Activated CD4-positive, alpha-beta memory T cell treated with anti-CD3 and anti-CD28 coated beads, Interleukin-2, amount 10 ng/mL, durations not matched to agents 7 days and 5 days (primary cell): ENCODE measurements at regions not wholly inside any gene's neighbourhood (a gene's known extent, or its start where the extent isn't known, plus 50 kb on each side); places are given as distances from the start of the nearest gene placed in this dataset.
"Not testable (repeated sequence)": the region's sequence is repeated elsewhere in the genome, so short reads cannot be mapped to it uniquely, and the experiment has no call there.

Source experiments
- CTCF ChIA-PET: fragments of 350-600 bp; sonication (Branson Sonifier 250); formaldehyde crosslinking; loops from one replicate; lab custom pipeline; 2021; ENCODE audit warnings: antibody characterized with exemption, inconsistent platforms; lab: Charles Lee
- POLR2A ChIA-PET: fragments of 350-600 bp; sonication (Branson Sonifier 250); formaldehyde crosslinking; loops from one replicate; lab custom pipeline; 2021; ENCODE audit warnings: antibody characterized with exemption; lab: Charles Lee
- DNase-seq: peaks from one replicate; pipeline ENCODE4 v3.0.0-alpha.2; 2020
- H3K27ac Mint-ChIP-seq: one replicate; pipeline ENCODE4 v1.8.0; 2021; ENCODE audit warnings: mild to moderate bottlenecking, mixed read lengths
- H3K27me3 Mint-ChIP-seq: one replicate; pipeline ENCODE4 v1.8.0; 2021; ENCODE audit warnings: mixed read lengths
- H3K36me3 Mint-ChIP-seq: one replicate; pipeline ENCODE4 v1.8.0; 2021; ENCODE audit warnings: low read depth, mixed read lengths
- H3K4me1 Mint-ChIP-seq: one replicate; pipeline ENCODE4 v1.8.0; 2021; ENCODE audit warnings: mixed read lengths
- H3K4me3 Mint-ChIP-seq: one replicate; pipeline ENCODE4 v1.8.0; 2021; ENCODE audit warnings: mild to moderate bottlenecking, mixed read lengths
- H3K9me3 Mint-ChIP-seq: one replicate; pipeline ENCODE4 v1.8.0; 2021; ENCODE audit warnings: mixed read lengths

DNA sequence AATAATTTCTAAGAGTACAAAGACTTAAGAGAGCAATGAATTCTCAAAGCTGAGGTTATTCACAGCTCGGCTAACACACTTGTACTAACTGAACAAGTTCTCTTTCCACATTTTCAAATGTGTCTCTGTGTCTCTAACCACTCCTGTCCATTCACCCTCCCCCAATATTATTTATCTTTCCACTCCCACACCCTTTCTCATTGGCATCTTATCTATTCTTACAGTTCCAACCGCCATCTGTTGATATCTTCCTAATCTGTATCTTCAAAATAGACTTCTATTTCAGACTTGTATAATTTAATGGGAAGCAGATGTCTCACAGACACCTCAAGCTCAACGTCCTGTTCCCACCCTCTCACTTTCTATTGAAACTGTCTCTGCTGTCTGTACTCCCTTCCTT lies 205.9 kb downstream of the ANXA1 start:
- DNase-seq = no peak
- CTCF ChIA-PET = no interaction called here
- Mint-ChIP-seq H3K9me3 (no peaks in the 10 kb centered on the region), H3K27me3 (no peaks in the 10 kb centered on the region), H3K27ac (no peak overlapping the region), H3K36me3 (no peaks in the 10 kb centered on the region), H3K4me1 (no peaks in the 10 kb centered on the region), H3K4me3 (no peak overlapping the region)
- POLR2A ChIA-PET = no interaction called here

- no peaks in the 10 kb centered on the region for H3K9me3 Mint-ChIP-seq
- no peaks in the 10 kb centered on the region for H3K36me3 Mint-ChIP-seq
- ChIA-PET CTCF (no interaction called here), POLR2A (no interaction called here)
- no peaks in the 10 kb centered on the region for H3K4me1 Mint-ChIP-seq
- DNase-seq = no peak
- H3K27me3 Mint-ChIP-seq = no peaks in the 10 kb centered on the region
- H3K27ac Mint-ChIP-seq = no peak overlapping the region
- no peak overlapping the region for H3K4me3 Mint-ChIP-seq
These were observed 218.4 kb downstream of the ANXA1 start for GRCh38 chr9:73370053-73370452.

- Mint-ChIP-seq H3K27ac (no peak overlapping the region), H3K4me3 (no peak overlapping the region), H3K4me1 (no peaks in the 10 kb centered on the region), H3K27me3 (no peaks in the 10 kb centered on the region), H3K36me3 (no peaks in the 10 kb centered on the region), H3K9me3 (no peaks in the 10 kb centered on the region)
- ChIA-PET POLR2A (no interaction called here), CTCF (no interaction called here)
- DNase-seq = no peak
These were observed 220.1 kb downstream of the ANXA1 start for GRCh38 chr9:73371801-73372200.

DNA sequence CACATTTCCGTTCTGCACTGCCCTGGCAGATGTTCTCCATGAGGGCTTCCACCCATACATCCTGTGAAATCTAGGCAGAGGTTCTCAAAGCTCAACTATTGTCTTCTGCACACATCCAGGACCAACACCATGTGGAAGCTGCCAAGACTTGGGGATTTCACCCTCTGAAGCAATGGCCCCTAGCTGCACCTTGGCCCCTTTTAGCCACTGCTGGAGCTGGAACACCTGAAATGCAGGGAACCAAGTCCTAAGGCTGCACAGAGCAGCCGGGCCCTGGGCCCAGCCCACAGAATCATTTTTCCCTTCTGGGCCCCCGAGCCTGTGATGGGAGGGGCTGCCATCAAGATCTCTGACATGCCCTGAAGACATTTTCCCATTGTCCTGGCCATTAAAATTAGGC lies 228.7 kb downstream of the ANXA1 start:
- Mint-ChIP-seq H3K4me1 (no peaks in the 10 kb centered on the region), H3K27me3 (no peaks in the 10 kb centered on the region), H3K27ac (no peak overlapping the region), H3K4me3 (no peak overlapping the region), H3K9me3 (no peaks in the 10 kb centered on the region), H3K36me3 (no peaks in the 10 kb centered on the region)
- ChIA-PET POLR2A (no interaction called here), CTCF (no interaction called here)
- no peak for DNase-seq

GRCh38 chr9:73402081-73403028 lies 250.7 kb downstream of the ANXA1 start:
- Mint-ChIP-seq H3K27ac (no peak overlapping the region), H3K36me3 (no peaks in the 10 kb centered on the region)

GRCh38 chr9:73411494-73411893 lies 259.8 kb downstream of the ANXA1 start:
- DNase-seq = no peak
- Mint-ChIP-seq H3K4me1 (no peaks in the 10 kb centered on the region), H3K9me3 (no peaks in the 10 kb centered on the region), H3K36me3 (no peaks in the 10 kb centered on the region), H3K27ac (no peak overlapping the region), H3K4me3 (no peak overlapping the region), H3K27me3 (no peaks in the 10 kb centered on the region)
- ChIA-PET POLR2A (no interaction called here), CTCF (no interaction called here)

More at GRCh38 chr9:73402081-73403028, 250.7 kb downstream of the ANXA1 start:
- Mint-ChIP-seq H3K4me1 (no peaks in the 10 kb centered on the region), H3K9me3 (peaks cover 6% of the 10 kb centered on the region), H3K4me3 (no peak overlapping the region), H3K27me3 (no peaks in the 10 kb centered on the region)
- DNase-seq = no peak
- ChIA-PET CTCF (interaction anchor here (0.6 kb wide), 1 partner anchor 1332 kb away, joined by 4 read pairs; no protein-coding TSS in a partner anchor), POLR2A (no interaction called here)

GRCh38 chr9:73412874-73413273 lies 261.2 kb downstream of the ANXA1 start:
- H3K4me1 Mint-ChIP-seq = no peaks in the 10 kb centered on the region
- no peaks in the 10 kb centered on the region for H3K36me3 Mint-ChIP-seq
- H3K9me3 Mint-ChIP-seq = no peaks in the 10 kb centered on the region
- no peak overlapping the region for H3K27ac Mint-ChIP-seq
- CTCF ChIA-PET = no interaction called here
- H3K27me3 Mint-ChIP-seq = no peaks in the 10 kb centered on the region
- no peak overlapping the region for H3K4me3 Mint-ChIP-seq
- POLR2A ChIA-PET = no interaction called here
- DNase-seq = no peak

DNA sequence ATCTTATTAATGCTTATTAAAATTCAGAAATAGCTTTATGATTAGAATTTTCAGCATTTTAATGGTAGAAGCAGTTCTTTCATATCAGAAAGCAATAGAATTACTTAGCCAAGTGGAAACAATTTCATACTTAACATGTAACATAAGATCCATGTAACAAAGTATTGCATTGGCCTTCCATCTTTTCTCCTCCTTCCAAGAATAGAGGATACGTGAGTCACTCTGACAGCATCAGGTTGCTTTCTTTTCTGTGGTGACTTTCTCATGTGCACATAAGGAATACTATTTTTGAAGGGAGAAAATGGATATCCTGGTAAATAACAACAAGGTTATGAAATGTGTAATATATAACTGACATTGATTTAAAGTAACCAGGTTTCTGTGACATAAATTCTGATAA lies 272.2 kb downstream of the ANXA1 start:
- Mint-ChIP-seq H3K9me3 (no peaks in the 10 kb centered on the region), H3K27me3 (no peaks in the 10 kb centered on the region), H3K27ac (no peak overlapping the region), H3K4me1 (no peaks in the 10 kb centered on the region), H3K4me3 (no peak overlapping the region), H3K36me3 (no peaks in the 10 kb centered on the region)
- CTCF ChIA-PET = no interaction called here
- DNase-seq = no peak
- POLR2A ChIA-PET = no interaction called here

GRCh38 chr9:73426269-73426668 lies 274.6 kb downstream of the ANXA1 start:
- no peak for DNase-seq
- ChIA-PET POLR2A (no interaction called here), CTCF (no interaction called here)
- no peak overlapping the region for H3K27ac Mint-ChIP-seq
- no peaks in the 10 kb centered on the region for H3K36me3 Mint-ChIP-seq
- no peaks in the 10 kb centered on the region for H3K27me3 Mint-ChIP-seq
- no peaks in the 10 kb centered on the region for H3K9me3 Mint-ChIP-seq
- H3K4me1 Mint-ChIP-seq = no peaks in the 10 kb centered on the region
- no peak overlapping the region for H3K4me3 Mint-ChIP-seq

- H3K4me3 Mint-ChIP-seq = no peak overlapping the region
- H3K27ac Mint-ChIP-seq = no peak overlapping the region
- no peaks in the 10 kb centered on the region for H3K9me3 Mint-ChIP-seq
- H3K4me1 Mint-ChIP-seq = no peaks in the 10 kb centered on the region
- no peaks in the 10 kb centered on the region for H3K36me3 Mint-ChIP-seq
- ChIA-PET POLR2A (no interaction called here), CTCF (no interaction called here)
- no peak for DNase-seq
- H3K27me3 Mint-ChIP-seq = no peaks in the 10 kb centered on the region
These were observed 283.2 kb downstream of the ANXA1 start for GRCh38 chr9:73434826-73435225.

DNA sequence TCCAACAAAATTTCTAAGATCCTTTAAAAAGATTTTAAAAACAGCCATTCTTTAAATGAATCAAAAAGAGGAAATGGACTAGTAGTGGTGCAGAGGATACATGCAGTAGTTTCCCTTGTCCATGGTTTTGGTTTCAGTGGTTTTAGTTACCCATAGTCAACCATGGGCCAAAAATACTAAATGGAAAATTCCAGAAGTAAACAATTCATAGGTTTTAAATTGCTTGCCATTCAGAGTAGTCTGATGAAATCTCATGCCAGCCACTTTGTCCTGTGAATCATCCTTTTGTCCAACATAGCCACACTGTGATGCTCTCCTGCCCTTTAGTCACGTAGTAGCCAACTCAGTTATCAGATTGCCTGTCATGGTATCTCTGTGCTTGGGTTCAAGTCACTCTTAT lies 286.1 kb downstream of the ANXA1 start:
- Mint-ChIP-seq H3K36me3 (no peaks in the 10 kb centered on the region), H3K9me3 (no peaks in the 10 kb centered on the region), H3K4me3 (no peak overlapping the region), H3K27me3 (no peaks in the 10 kb centered on the region), H3K27ac (no peak overlapping the region), H3K4me1 (no peaks in the 10 kb centered on the region)
- no peak for DNase-seq
- CTCF ChIA-PET = no interaction called here
- POLR2A ChIA-PET = no interaction called here

- DNase-seq, H3K4me1 Mint-ChIP-seq, CTCF ChIA-PET, H3K27ac Mint-ChIP-seq, POLR2A ChIA-PET, H3K9me3 Mint-ChIP-seq, H3K4me3 Mint-ChIP-seq, H3K27me3 Mint-ChIP-seq, H3K36me3 Mint-ChIP-seq: not testable (repeated sequence)
These were observed 288.2 kb downstream of the ANXA1 start for GRCh38 chr9:73439839-73440238.

GRCh38 chr9:73441223-73441622 lies 289.6 kb downstream of the ANXA1 start:
- no peaks in the 10 kb centered on the region for H3K4me1 Mint-ChIP-seq
- POLR2A ChIA-PET = no interaction called here
- no peak overlapping the region for H3K27ac Mint-ChIP-seq
- no peak overlapping the region for H3K4me3 Mint-ChIP-seq
- H3K9me3 Mint-ChIP-seq = no peaks in the 10 kb centered on the region
- no peaks in the 10 kb centered on the region for H3K36me3 Mint-ChIP-seq
- no peak for DNase-seq
- H3K27me3 Mint-ChIP-seq = no peaks in the 10 kb centered on the region
- CTCF ChIA-PET = no interaction called here
